ENCODE measurements at regions not wholly inside any gene's neighbourhood (a gene's known extent, or its start where the extent isn't known, plus 50 kb on each side); places are given as distances from the start of the nearest gene placed in this dataset.

GRCh38 chr18:45175511-45175910 is 439.8 kb upstream of the SLC14A2 start:
- H3K4me1 Mint-ChIP-seq = peaks cover 1% of the 10 kb centered on the region
- H3K36me3 Mint-ChIP-seq = no peaks in the 10 kb centered on the region
- no peak overlapping the region for H3K27ac Mint-ChIP-seq
- DNase-seq (no peak), ATAC-seq (ENCODE audit: low read depth) (no peak)
- peaks cover 9% of the 10 kb centered on the region for H3K27me3 Mint-ChIP-seq
- H3K4me3 Mint-ChIP-seq = no peak overlapping the region
- H3K9me3 Mint-ChIP-seq = no peaks in the 10 kb centered on the region
- POLR2A ChIA-PET = no interaction called here

- POLR2A ChIA-PET = no interaction called here
- DNase-seq = no peak
- H3K4me1 Mint-ChIP-seq = no peaks in the 10 kb centered on the region
- H3K9me3 Mint-ChIP-seq = no peaks in the 10 kb centered on the region
- no peak overlapping the region for H3K27ac Mint-ChIP-seq
- H3K4me3 Mint-ChIP-seq = no peak overlapping the region
- peaks cover 11% of the 10 kb centered on the region for H3K27me3 Mint-ChIP-seq
- no peaks in the 10 kb centered on the region for H3K36me3 Mint-ChIP-seq
- ATAC-seq (ENCODE audit: low read depth) = no peak
These were observed 428.4 kb upstream of the SLC14A2 start for GRCh38 chr18:45186832-45187231.

DNA sequence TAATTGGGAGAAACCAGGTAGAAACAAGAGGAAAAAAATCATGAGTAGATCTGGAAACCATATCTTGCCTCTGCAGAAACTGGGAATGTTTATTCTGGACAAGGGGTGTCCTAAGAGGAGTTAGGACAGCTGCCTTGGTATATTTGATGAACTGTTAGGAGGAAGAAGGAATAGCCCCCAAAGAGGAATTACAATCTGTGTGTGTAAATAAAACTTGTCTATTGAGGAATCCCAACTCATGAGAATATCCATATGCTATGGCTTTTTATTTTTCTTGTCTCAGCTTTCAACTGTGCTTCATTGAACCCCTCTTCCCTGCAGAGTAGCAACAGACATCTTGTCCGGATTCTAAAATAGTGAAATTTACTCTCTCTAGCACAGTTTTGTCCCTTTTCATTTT is 423.5 kb upstream of the SLC14A2 start:
- POLR2A ChIA-PET = no interaction called here
- DNase-seq (no peak), ATAC-seq (ENCODE audit: low read depth) (no peak)
- H3K27ac Mint-ChIP-seq = no peak overlapping the region
- H3K4me1 Mint-ChIP-seq = no peaks in the 10 kb centered on the region
- no peaks in the 10 kb centered on the region for H3K9me3 Mint-ChIP-seq
- H3K27me3 Mint-ChIP-seq = peaks cover 9% of the 10 kb centered on the region
- H3K4me3 Mint-ChIP-seq = no peak overlapping the region
- H3K36me3 Mint-ChIP-seq = no peaks in the 10 kb centered on the region

GRCh38 chr18:45197526-45197970 is 417.7 kb upstream of the SLC14A2 start:
- Mint-ChIP-seq H3K36me3 (no peaks in the 10 kb centered on the region), H3K27me3 (peaks cover 6% of the 10 kb centered on the region), H3K27ac (no peak overlapping the region), H3K9me3 (no peaks in the 10 kb centered on the region), H3K4me1 (no peaks in the 10 kb centered on the region), H3K4me3 (no peak overlapping the region)
- POLR2A ChIA-PET = no interaction called here
- no peak for ATAC-seq (ENCODE audit: low read depth)
- DNase-seq = no peak

- POLR2A ChIA-PET = no interaction called here
- ATAC-seq (ENCODE audit: low read depth) = no peak
- H3K27ac Mint-ChIP-seq = no peak overlapping the region
- H3K9me3 Mint-ChIP-seq = no peaks in the 10 kb centered on the region
- no peaks in the 10 kb centered on the region for H3K4me1 Mint-ChIP-seq
- no peaks in the 10 kb centered on the region for H3K36me3 Mint-ChIP-seq
- H3K27me3 Mint-ChIP-seq = peaks cover 6% of the 10 kb centered on the region
- H3K4me3 Mint-ChIP-seq = no peak overlapping the region
- DNase-seq = no peak
These were observed 416.8 kb upstream of the SLC14A2 start for GRCh38 chr18:45198526-45198925.

GRCh38 chr18:45201029-45201428 is 414.2 kb upstream of the SLC14A2 start:
- Mint-ChIP-seq H3K27me3 (peaks cover 3% of the 10 kb centered on the region), H3K27ac (no peak overlapping the region), H3K4me1 (no peaks in the 10 kb centered on the region), H3K9me3 (no peaks in the 10 kb centered on the region), H3K36me3 (no peaks in the 10 kb centered on the region), H3K4me3 (no peak overlapping the region)
- POLR2A ChIA-PET = no interaction called here
- no peak for DNase-seq
- ATAC-seq (ENCODE audit: low read depth) = no peak

DNA sequence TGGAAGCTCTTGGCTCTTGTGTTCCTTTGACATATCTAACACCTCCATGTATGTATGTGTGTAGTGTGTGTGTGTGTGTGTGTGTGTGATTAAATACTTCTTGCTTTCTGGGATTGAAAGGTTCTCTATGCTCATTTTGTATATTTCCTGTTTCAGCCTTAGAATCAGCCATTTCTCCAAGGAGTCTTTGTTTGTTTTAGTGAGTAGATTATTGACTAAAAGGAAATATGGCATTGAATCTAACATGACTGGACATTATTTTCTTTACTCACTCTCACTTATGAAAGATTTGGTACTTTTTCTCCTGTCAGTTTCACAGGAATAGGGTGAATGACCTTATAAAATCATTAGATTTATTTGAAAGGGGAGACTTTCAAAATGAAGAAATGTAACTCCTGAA is 413.8 kb upstream of the SLC14A2 start:
- H3K4me3 Mint-ChIP-seq = no peak overlapping the region
- peaks cover 3% of the 10 kb centered on the region for H3K27me3 Mint-ChIP-seq
- no peak for ATAC-seq (ENCODE audit: low read depth)
- DNase-seq = no peak
- POLR2A ChIA-PET = no interaction called here
- H3K36me3 Mint-ChIP-seq = no peaks in the 10 kb centered on the region
- no peaks in the 10 kb centered on the region for H3K4me1 Mint-ChIP-seq
- H3K27ac Mint-ChIP-seq = no peak overlapping the region
- H3K9me3 Mint-ChIP-seq = no peaks in the 10 kb centered on the region

DNA sequence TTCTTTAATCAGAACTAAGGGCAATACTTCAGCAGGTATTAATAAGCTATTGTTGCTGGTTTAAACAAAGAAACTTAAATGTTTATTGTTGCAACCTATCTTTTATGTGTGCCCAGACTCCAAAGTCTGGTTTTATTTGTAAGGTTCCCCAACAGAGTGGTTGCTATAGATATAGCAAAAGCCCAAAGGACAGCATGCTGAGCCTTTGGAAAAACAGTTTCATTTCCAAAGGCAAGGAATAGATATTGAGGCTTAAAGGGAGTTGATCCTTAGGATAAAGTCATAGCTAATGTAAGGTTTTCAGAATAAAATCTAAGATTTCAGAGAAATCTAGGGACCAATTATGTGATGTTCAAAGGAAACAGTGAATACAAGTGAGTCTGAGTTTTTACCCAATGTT is 413.2 kb upstream of the SLC14A2 start:
- no peak overlapping the region for H3K27ac Mint-ChIP-seq
- peaks cover 3% of the 10 kb centered on the region for H3K27me3 Mint-ChIP-seq
- H3K4me1 Mint-ChIP-seq = no peaks in the 10 kb centered on the region
- DNase-seq (no peak), ATAC-seq (ENCODE audit: low read depth) (no peak)
- H3K9me3 Mint-ChIP-seq = no peaks in the 10 kb centered on the region
- POLR2A ChIA-PET = no interaction called here
- H3K36me3 Mint-ChIP-seq = no peaks in the 10 kb centered on the region
- H3K4me3 Mint-ChIP-seq = no peak overlapping the region

DNA sequence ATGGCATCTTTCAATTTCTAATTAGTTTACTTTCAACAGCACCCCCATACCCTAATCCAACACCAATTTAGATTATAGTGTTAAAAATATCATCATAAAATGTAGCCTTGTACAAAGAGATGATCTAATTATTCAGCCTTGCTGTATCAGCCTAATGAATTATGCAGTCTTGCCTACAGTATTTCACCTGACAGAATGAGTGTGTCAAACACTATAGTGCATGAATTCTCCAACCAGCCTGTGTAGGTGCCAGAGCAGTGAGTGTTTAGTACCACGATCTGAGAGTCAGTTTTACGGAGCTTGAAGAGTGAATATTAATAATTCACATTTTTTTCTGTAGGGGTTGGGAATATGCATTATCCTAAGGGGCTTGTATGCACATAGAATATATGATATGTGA is 411.6 kb upstream of the SLC14A2 start:
- DNase-seq (no peak), ATAC-seq (ENCODE audit: low read depth) (no peak)
- Mint-ChIP-seq H3K27ac (no peak overlapping the region), H3K9me3 (no peaks in the 10 kb centered on the region), H3K27me3 (peaks cover 4% of the 10 kb centered on the region), H3K36me3 (no peaks in the 10 kb centered on the region), H3K4me1 (no peaks in the 10 kb centered on the region), H3K4me3 (no peak overlapping the region)
- POLR2A ChIA-PET = no interaction called here

- no peaks in the 10 kb centered on the region for H3K36me3 Mint-ChIP-seq
- DNase-seq (no peak), ATAC-seq (ENCODE audit: low read depth) (no peak)
- H3K27ac Mint-ChIP-seq = no peak overlapping the region
- H3K4me1 Mint-ChIP-seq = no peaks in the 10 kb centered on the region
- POLR2A ChIA-PET = no interaction called here
- H3K9me3 Mint-ChIP-seq = no peaks in the 10 kb centered on the region
- H3K27me3 Mint-ChIP-seq = peaks cover 4% of the 10 kb centered on the region
- H3K4me3 Mint-ChIP-seq = no peak overlapping the region
These were observed 407.9 kb upstream of the SLC14A2 start for GRCh38 chr18:45207328-45207727.

DNA sequence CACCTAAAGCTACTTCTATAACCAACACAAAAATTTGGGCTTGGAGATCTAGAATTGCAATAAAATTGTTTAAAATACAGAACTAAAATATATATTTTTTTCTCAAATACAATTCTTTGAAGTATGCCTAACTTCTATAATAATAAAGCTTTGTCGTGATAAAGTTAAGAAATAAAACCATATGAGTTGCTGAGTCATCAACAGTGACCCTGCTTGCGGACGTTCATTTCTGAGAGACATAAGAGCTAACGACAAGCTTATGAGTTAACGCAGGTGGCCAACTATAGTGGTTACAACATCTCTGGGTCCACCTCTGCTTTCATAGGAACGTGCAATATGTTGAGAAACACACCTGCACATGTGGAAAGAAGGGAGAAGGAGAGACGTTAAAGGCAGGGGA is 407.1 kb upstream of the SLC14A2 start:
- ATAC-seq (ENCODE audit: low read depth) (no peak), DNase-seq (no peak)
- Mint-ChIP-seq H3K9me3 (no peaks in the 10 kb centered on the region), H3K4me3 (no peak overlapping the region), H3K27me3 (peaks cover 4% of the 10 kb centered on the region), H3K36me3 (no peaks in the 10 kb centered on the region), H3K27ac (no peak overlapping the region), H3K4me1 (peaks cover 1% of the 10 kb centered on the region)
- POLR2A ChIA-PET = no interaction called here

- no peaks in the 10 kb centered on the region for H3K36me3 Mint-ChIP-seq
- DNase-seq (peak; percentile 57), ATAC-seq (ENCODE audit: low read depth) (peak; percentile 85)
- no peaks in the 10 kb centered on the region for H3K9me3 Mint-ChIP-seq
- peaks cover 4% of the 10 kb centered on the region for H3K27me3 Mint-ChIP-seq
- H3K4me1 Mint-ChIP-seq = peaks cover 1% of the 10 kb centered on the region
- POLR2A ChIA-PET = no interaction called here
- H3K4me3 Mint-ChIP-seq = no peak overlapping the region
- H3K27ac Mint-ChIP-seq = no peak overlapping the region
These were observed 402.9 kb upstream of the SLC14A2 start for GRCh38 chr18:45212181-45213039.

GRCh38 chr18:45213040-45213333 is 402.3 kb upstream of the SLC14A2 start:
- POLR2A ChIA-PET = no interaction called here
- Mint-ChIP-seq H3K4me1 (peaks cover 1% of the 10 kb centered on the region), H3K9me3 (no peaks in the 10 kb centered on the region), H3K4me3 (no peak overlapping the region), H3K27me3 (peaks cover 4% of the 10 kb centered on the region), H3K36me3 (no peaks in the 10 kb centered on the region), H3K27ac (no peak overlapping the region)
- DNase-seq = no peak
- ATAC-seq (ENCODE audit: low read depth) = no peak

GRCh38 chr18:45218436-45218835 is 396.8 kb upstream of the SLC14A2 start:
- no peak overlapping the region for H3K4me3 Mint-ChIP-seq
- no peaks in the 10 kb centered on the region for H3K36me3 Mint-ChIP-seq
- ATAC-seq (ENCODE audit: low read depth) = no peak
- no peak for DNase-seq
- H3K4me1 Mint-ChIP-seq = no peaks in the 10 kb centered on the region
- POLR2A ChIA-PET = no interaction called here
- H3K27me3 Mint-ChIP-seq = no peaks in the 10 kb centered on the region
- no peaks in the 10 kb centered on the region for H3K9me3 Mint-ChIP-seq
- no peak overlapping the region for H3K27ac Mint-ChIP-seq

DNA sequence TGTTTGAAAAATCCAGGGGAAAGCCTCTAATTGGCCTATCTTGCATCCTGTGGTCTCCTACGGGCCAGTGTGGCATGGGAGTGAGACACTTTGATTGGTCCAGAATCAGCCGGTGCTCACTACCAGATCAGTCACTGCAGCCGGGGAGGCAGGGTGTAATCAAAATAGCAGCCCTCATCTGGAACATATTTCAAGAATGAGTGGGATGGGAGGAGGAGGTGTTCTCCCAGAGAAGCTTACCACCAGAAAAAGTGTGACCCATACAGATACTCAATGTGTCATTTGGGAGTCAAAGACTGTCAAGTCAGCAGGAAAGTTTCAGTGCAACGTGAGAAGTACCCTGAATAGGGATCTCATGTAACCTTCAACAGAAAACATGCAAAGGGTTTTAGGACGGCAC is 393.9 kb upstream of the SLC14A2 start:
- no peak overlapping the region for H3K4me3 Mint-ChIP-seq
- no peak for DNase-seq
- no peaks in the 10 kb centered on the region for H3K4me1 Mint-ChIP-seq
- ATAC-seq (ENCODE audit: low read depth) = no peak
- H3K27me3 Mint-ChIP-seq = no peaks in the 10 kb centered on the region
- no peaks in the 10 kb centered on the region for H3K9me3 Mint-ChIP-seq
- no peak overlapping the region for H3K27ac Mint-ChIP-seq
- POLR2A ChIA-PET = no interaction called here
- H3K36me3 Mint-ChIP-seq = no peaks in the 10 kb centered on the region
